Astrocyte (in vitro differentiated cells and primary cell): ENCODE measurements at regions not wholly inside any gene's neighbourhood (a gene's known extent, or its start where the extent isn't known, plus 50 kb on each side); places are given as distances from the start of the nearest gene placed in this dataset.

Experiments used
- EZH2 ChIP-seq: IDR thresholded peaks from 2 replicates; pipeline ENCODE4 v1.6.1; 2012; ENCODE audit warnings: mild to moderate bottlenecking, low read length, inconsistent platforms; ENCODE audit not compliant: insufficient read depth
- TF ChIP-seq, protein P1 (sequence below): IDR thresholded peaks from 2 replicates; pipeline ENCODE4 v1.5.1; 2011; ENCODE audit warnings: low read depth, mild to moderate bottlenecking, inconsistent platforms, low read length, moderate library complexity; ENCODE audit not compliant: insufficient read depth

DNA sequence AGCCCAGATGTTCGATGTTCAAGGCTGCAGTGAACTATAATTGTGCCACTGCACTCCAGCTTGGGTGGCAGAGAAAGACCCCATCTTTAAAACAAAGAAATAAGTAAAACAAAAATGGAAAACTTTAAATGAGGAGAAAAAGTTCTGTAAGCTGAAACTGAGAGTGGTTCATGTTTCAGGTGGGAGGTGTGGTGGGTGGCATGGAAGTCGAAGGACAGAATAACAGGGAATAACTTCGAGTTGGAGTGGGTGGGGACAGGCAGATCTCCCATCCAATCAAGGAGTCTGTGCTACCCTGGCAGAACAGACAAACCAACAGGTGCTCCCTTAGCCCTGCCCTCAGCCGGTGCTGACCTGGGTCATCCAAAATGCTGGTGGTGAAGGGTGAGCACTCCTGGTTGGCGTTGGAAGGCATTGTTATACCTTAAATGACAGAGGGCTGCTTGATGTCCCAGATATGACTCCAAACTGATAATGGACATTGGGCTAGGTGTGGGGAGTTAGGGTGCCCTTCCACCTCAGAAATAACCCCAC lies 328.4 kb downstream of the DYSF start:
- TF ChIP-seq, protein P1, sequence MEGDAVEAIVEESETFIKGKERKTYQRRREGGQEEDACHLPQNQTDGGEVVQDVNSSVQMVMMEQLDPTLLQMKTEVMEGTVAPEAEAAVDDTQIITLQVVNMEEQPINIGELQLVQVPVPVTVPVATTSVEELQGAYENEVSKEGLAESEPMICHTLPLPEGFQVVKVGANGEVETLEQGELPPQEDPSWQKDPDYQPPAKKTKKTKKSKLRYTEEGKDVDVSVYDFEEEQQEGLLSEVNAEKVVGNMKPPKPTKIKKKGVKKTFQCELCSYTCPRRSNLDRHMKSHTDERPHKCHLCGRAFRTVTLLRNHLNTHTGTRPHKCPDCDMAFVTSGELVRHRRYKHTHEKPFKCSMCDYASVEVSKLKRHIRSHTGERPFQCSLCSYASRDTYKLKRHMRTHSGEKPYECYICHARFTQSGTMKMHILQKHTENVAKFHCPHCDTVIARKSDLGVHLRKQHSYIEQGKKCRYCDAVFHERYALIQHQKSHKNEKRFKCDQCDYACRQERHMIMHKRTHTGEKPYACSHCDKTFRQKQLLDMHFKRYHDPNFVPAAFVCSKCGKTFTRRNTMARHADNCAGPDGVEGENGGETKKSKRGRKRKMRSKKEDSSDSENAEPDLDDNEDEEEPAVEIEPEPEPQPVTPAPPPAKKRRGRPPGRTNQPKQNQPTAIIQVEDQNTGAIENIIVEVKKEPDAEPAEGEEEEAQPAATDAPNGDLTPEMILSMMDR, result no peak
- TF ChIP-seq EZH2, result no peak
